ENCODE measurements at regions not wholly inside any gene's neighbourhood (a gene's known extent, or its start where the extent isn't known, plus 50 kb on each side); places are given as distances from the start of the nearest gene placed in this dataset.
A peak's percentile ranks its signal among the peaks of the same experiment; 100 is the strongest.

DNA sequence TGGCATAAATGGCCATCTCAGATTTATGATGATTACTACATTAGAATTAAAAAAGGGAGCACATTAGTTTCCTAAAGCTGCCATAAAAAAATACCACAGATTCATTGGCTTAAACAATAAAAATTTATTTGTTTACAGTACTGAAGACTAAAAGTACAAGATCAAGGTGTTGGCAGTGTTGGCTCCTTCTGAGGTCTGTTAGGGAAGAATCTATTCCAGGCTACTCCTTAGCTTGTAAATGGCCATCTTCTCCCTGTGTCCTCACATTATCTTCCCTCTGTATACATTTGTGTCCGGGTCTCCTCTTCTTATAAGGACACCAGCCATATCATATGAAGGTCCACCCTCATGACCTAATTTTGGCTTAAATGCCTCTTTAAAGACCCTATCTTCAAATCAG lies 341.0 kb downstream of the SLC7A11 start:
- TF ChIP-seq, protein P1, sequence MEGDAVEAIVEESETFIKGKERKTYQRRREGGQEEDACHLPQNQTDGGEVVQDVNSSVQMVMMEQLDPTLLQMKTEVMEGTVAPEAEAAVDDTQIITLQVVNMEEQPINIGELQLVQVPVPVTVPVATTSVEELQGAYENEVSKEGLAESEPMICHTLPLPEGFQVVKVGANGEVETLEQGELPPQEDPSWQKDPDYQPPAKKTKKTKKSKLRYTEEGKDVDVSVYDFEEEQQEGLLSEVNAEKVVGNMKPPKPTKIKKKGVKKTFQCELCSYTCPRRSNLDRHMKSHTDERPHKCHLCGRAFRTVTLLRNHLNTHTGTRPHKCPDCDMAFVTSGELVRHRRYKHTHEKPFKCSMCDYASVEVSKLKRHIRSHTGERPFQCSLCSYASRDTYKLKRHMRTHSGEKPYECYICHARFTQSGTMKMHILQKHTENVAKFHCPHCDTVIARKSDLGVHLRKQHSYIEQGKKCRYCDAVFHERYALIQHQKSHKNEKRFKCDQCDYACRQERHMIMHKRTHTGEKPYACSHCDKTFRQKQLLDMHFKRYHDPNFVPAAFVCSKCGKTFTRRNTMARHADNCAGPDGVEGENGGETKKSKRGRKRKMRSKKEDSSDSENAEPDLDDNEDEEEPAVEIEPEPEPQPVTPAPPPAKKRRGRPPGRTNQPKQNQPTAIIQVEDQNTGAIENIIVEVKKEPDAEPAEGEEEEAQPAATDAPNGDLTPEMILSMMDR (IDR thresholded peaks at IDR 0.05) = no peak
- TF ChIP-seq POLR2AphosphoS5 (IDR thresholded peaks at IDR 0.05) = peak; percentile 83
- no peak for TF ChIP-seq POLR2A (IDR thresholded peaks at IDR 0.05)
